MM.1S (cell line): ENCODE measurements at regions not wholly inside any gene's neighbourhood (a gene's known extent, or its start where the extent isn't known, plus 50 kb on each side); places are given as distances from the start of the nearest gene placed in this dataset.

Source experiments
- DNase-seq: peaks from one replicate; pipeline ENCODE4 v3.0.0-alpha.2; 2015
- H2AFZ ChIP-seq: fragments of 300-600 bp; sonication (generic); 2 replicates; pipeline ENCODE4 v1.6.0; 2016; ENCODE audit warnings: antibody characterized with exemption, low read length
- H3F3A ChIP-seq: fragments of 300-600 bp; sonication (generic); 2 replicates; pipeline ENCODE4 v1.6.1; 2016; ENCODE audit warnings: mild to moderate bottlenecking, antibody characterized with exemption, low read length, moderate library complexity, mixed read lengths; ENCODE audit not compliant: insufficient read depth
- H3K27ac ChIP-seq: fragments of 300-600 bp; sonication (generic); 2 replicates; pipeline ENCODE4 v1.5.1; 2016; ENCODE audit warnings: mild to moderate bottlenecking, low read length
- H3K27me3 ChIP-seq: fragments of 300-600 bp; sonication (generic); replicated peaks from 2 replicates; pipeline ENCODE4 v1.6.0; 2016; ENCODE audit warnings: low read length; ENCODE audit not compliant: insufficient read depth
- H3K36me3 ChIP-seq: fragments of 300-600 bp; sonication (generic); replicated peaks from 2 replicates; pipeline ENCODE4 v1.6.1; 2016; ENCODE audit warnings: mild to moderate bottlenecking, low read length, mixed read lengths; ENCODE audit not compliant: insufficient read depth
- H3K4me1 ChIP-seq: fragments of 300-600 bp; sonication (generic); 2 replicates; pipeline ENCODE4 v1.6.1; 2016; ENCODE audit warnings: low read length, mixed read lengths
- H3K4me2 ChIP-seq: fragments of 300-600 bp; sonication (generic); 2 replicates; pipeline ENCODE4 v1.6.0; 2016; ENCODE audit warnings: low read depth, low read length
- H3K4me3 ChIP-seq: fragments of 300-600 bp; sonication (generic); 2 replicates; pipeline ENCODE4 v1.5.1; 2016; ENCODE audit warnings: low read length, mixed read lengths
- H3K79me2 ChIP-seq: fragments of 300-600 bp; sonication (generic); 2 replicates; pipeline ENCODE4 v1.6.1; 2016; ENCODE audit warnings: mixed run types, low read length, mixed read lengths
- H3K9ac ChIP-seq: fragments of 300-600 bp; sonication (generic); 2 replicates; pipeline ENCODE4 v1.6.1; 2016; ENCODE audit warnings: low read length, mixed read lengths
- H3K9me2 ChIP-seq: fragments of 300-600 bp; sonication (generic); replicated peaks from 2 replicates; pipeline ENCODE4 v1.6.1; 2016; ENCODE audit warnings: mild to moderate bottlenecking, low read length, mixed read lengths; ENCODE audit not compliant: insufficient read depth
- H3K9me3 ChIP-seq: fragments of 300-600 bp; sonication (generic); replicated peaks from 2 replicates; pipeline ENCODE4 v1.6.1; 2016; ENCODE audit warnings: mild to moderate bottlenecking, low read length, mixed read lengths; ENCODE audit not compliant: insufficient read depth
- H4K20me1 ChIP-seq: fragments of 300-600 bp; sonication (generic); 2 replicates; pipeline ENCODE4 v1.6.1; 2016; ENCODE audit warnings: mild to moderate bottlenecking, low read length, moderate library complexity, mixed read lengths; ENCODE audit not compliant: insufficient read depth
- EZH2 ChIP-seq: fragments of 300-600 bp; sonication (generic); optimal IDR thresholded peaks from 2 replicates; pipeline ENCODE3; 2017; ENCODE audit warnings: low read depth, mild to moderate bottlenecking, antibody characterized with exemption, low read length, mixed read lengths
- EZH2phosphoT487 ChIP-seq: fragments of 300-600 bp; sonication (generic); IDR thresholded peaks from 2 replicates; pipeline ENCODE4 v1.6.1; 2018; ENCODE audit warnings: antibody characterized with exemption, low read length
- TF ChIP-seq, protein P1 (sequence below): fragments of 300-600 bp; sonication (generic); IDR thresholded peaks from 2 replicates; pipeline ENCODE4 v1.5.1; 2016; ENCODE audit warnings: antibody characterized with exemption, low read length, mixed read lengths

DNA sequence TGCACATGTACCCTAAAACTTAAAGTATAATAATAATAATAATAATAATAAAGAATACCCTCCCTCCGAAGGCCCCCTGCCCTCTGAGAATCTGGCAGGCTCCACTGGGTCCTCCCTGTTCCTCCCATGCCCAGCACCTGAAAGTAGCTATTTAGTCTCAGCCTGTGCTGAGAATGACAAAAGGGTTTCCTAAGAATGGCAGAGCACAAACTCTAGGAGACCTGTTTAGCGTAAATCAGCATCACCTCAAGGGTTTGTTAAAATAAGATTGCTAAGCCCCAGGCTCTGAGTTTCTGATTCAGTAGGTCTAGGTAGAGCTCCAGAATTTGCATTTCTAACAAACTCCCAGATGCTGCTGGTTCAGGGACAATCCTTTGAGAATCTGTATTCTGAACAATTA lies 606.8 kb upstream of the CDH11 start:
- Histone ChIP-seq H3K36me3 (no peaks in the 10 kb centered on the region), H4K20me1 (no peaks in the 10 kb centered on the region), H3K4me2 (no peak overlapping the region), H3K27me3 (no peaks in the 10 kb centered on the region), H3K79me2 (no peaks in the 10 kb centered on the region), H3F3A (no peaks in the 10 kb centered on the region), H3K27ac (no peak overlapping the region), H3K9me3 (no peaks in the 10 kb centered on the region), H3K4me1 (no peaks in the 10 kb centered on the region), H3K9ac (no peak overlapping the region), H2AFZ (no peak overlapping the region), H3K9me2 (no peaks in the 10 kb centered on the region), H3K4me3 (no peak overlapping the region)
- TF ChIP-seq, protein P1, sequence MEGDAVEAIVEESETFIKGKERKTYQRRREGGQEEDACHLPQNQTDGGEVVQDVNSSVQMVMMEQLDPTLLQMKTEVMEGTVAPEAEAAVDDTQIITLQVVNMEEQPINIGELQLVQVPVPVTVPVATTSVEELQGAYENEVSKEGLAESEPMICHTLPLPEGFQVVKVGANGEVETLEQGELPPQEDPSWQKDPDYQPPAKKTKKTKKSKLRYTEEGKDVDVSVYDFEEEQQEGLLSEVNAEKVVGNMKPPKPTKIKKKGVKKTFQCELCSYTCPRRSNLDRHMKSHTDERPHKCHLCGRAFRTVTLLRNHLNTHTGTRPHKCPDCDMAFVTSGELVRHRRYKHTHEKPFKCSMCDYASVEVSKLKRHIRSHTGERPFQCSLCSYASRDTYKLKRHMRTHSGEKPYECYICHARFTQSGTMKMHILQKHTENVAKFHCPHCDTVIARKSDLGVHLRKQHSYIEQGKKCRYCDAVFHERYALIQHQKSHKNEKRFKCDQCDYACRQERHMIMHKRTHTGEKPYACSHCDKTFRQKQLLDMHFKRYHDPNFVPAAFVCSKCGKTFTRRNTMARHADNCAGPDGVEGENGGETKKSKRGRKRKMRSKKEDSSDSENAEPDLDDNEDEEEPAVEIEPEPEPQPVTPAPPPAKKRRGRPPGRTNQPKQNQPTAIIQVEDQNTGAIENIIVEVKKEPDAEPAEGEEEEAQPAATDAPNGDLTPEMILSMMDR: no peak
- TF ChIP-seq EZH2: no peak
- TF ChIP-seq EZH2phosphoT487: no peak
- no peak for DNase-seq

DNA sequence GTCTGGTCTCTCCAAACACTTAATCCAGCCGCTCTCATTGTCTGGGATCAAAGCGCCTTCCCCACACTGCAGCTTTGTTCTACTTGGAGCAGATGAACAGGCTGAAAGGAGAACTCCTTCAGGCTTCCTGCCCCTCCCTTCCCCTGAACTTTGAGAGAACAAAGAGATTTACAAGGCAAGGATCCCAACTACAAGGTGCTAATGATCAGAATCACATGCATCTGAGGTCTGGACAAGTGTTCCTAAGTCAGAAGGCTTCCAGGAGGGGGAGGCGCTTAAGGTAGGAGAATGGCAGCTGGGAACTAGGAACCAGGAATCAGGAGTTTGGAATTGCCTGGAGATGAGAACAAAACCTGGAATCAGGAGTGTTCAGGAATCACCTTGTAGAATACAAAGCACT lies 606.3 kb upstream of the CDH11 start:
- no peak overlapping the region for H3K4me2 ChIP-seq
- H3K9me2 ChIP-seq: no peaks in the 10 kb centered on the region
- no peak overlapping the region for H3K9ac ChIP-seq
- no peaks in the 10 kb centered on the region for H3F3A ChIP-seq
- H3K9me3 ChIP-seq: no peaks in the 10 kb centered on the region
- H3K4me3 ChIP-seq: no peak overlapping the region
- no peak for TF ChIP-seq EZH2phosphoT487
- TF ChIP-seq, protein P1: no peak
- no peak for TF ChIP-seq EZH2
- H2AFZ ChIP-seq: no peak overlapping the region
- no peaks in the 10 kb centered on the region for H3K27me3 ChIP-seq
- H4K20me1 ChIP-seq: no peaks in the 10 kb centered on the region
- no peak overlapping the region for H3K27ac ChIP-seq
- DNase-seq: no peak
- no peaks in the 10 kb centered on the region for H3K79me2 ChIP-seq
- H3K4me1 ChIP-seq: no peaks in the 10 kb centered on the region
- no peaks in the 10 kb centered on the region for H3K36me3 ChIP-seq

DNA sequence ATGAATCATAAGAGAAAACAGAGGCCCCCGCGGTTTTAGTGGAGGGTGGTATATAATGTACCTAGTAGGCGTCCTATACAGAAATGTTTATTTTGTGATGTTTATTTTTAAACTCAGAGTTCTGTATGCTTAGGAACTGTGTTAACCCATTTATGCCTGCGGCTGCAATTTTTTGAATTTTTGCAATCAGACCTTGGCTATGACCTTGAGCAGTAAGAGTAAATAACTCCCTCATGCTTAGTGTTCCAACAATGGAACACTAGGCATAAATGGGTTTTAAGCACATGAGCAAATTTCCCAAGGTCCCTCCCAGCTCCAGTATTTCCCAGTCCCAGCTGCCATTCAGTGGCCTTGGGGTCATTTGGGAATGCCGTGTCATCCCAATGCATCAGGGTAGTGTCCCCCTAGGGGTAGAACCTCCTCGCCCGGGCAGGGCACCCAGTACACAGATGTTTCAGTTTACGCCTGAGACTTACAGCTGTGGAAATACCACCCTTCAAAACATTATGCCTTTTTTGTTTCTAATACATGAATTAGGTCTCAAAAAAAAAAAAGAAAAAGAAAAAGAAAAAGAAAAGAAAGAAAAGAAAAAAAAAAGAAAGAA lies 605.8 kb upstream of the CDH11 start:
- no peaks in the 10 kb centered on the region for H3K9me2 ChIP-seq
- no peaks in the 10 kb centered on the region for H3F3A ChIP-seq
- H4K20me1 ChIP-seq: no peaks in the 10 kb centered on the region
- no peak overlapping the region for H3K4me3 ChIP-seq
- H3K27ac ChIP-seq: no peak overlapping the region
- no peaks in the 10 kb centered on the region for H3K79me2 ChIP-seq
- no peak overlapping the region for H3K9ac ChIP-seq
- no peak for DNase-seq
- H3K4me1 ChIP-seq: no peaks in the 10 kb centered on the region
- no peaks in the 10 kb centered on the region for H3K27me3 ChIP-seq
- no peaks in the 10 kb centered on the region for H3K36me3 ChIP-seq
- H3K9me3 ChIP-seq: no peaks in the 10 kb centered on the region
- TF ChIP-seq EZH2: no peak
- TF ChIP-seq EZH2phosphoT487: no peak
- no peak overlapping the region for H3K4me2 ChIP-seq
- no peak overlapping the region for H2AFZ ChIP-seq

DNA sequence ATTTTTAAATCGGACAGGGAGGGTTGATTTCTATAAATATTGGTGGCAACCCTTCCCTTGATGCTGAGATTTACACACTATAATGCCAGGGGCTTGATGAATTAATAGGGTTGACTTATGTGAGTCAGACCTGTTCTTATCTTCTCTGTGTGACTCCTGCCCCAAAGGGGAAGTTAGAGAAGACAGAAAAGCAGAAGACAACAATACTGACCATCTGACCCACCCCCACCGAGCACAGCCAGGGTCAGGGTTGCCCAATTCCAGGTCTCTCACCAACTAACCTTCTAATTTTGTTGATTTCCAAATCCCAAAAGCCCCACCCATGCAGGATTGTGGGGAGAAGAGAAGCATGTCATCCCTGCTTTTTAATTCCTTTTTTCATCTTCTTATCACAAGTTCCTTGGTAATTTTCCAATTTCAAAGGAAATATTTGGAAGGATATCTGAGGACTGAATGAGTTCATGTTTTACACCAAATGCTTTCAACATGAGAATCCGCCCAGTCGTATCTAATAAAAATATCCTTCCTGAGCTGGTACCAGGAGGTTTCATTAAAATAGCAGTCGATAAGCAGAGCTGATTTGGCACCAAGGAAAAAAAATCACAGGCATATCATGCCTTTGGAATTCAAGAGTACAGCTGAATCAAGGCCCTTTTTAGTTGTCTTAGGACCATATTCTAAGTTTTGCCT lies 603.4 kb upstream of the CDH11 start:
- no peak overlapping the region for H3K4me2 ChIP-seq
- H3K4me3 ChIP-seq: no peak overlapping the region
- TF ChIP-seq, protein P1: no peak
- TF ChIP-seq EZH2phosphoT487 (no peak), EZH2 (no peak)
- no peak overlapping the region for H2AFZ ChIP-seq
- no peaks in the 10 kb centered on the region for H3K4me1 ChIP-seq
- H3F3A ChIP-seq: no peaks in the 10 kb centered on the region
- H3K9ac ChIP-seq: no peak overlapping the region
- no peaks in the 10 kb centered on the region for H3K9me3 ChIP-seq
- no peaks in the 10 kb centered on the region for H3K79me2 ChIP-seq
- H3K27ac ChIP-seq: no peak overlapping the region
- H3K36me3 ChIP-seq: no peaks in the 10 kb centered on the region
- H4K20me1 ChIP-seq: no peaks in the 10 kb centered on the region
- DNase-seq: no peak
- H3K9me2 ChIP-seq: no peaks in the 10 kb centered on the region
- no peaks in the 10 kb centered on the region for H3K27me3 ChIP-seq
